ENCODE measurements at regions not wholly inside any gene's neighbourhood (a gene's known extent, or its start where the extent isn't known, plus 50 kb on each side); places are given as distances from the start of the nearest gene placed in this dataset.
A peak's percentile ranks its signal among the peaks of the same experiment; 100 is the strongest.

GRCh38 chr3:153252963-153253362 lies 90.9 kb downstream of the RAP2B start:
- Histone ChIP-seq H3K9me3 (no peaks in the 10 kb centered on the region), H3K36me3 (no peaks in the 10 kb centered on the region), H3K4me1 (peaks cover 0 to 10% (median 1%) of the 10 kb centered on the region in 4 donors), H3K27me3 (no peaks in the 10 kb centered on the region), H3K4me3 (no peak overlapping the region), H3K27ac (no peak overlapping the region)
- DNase-seq: no peak
- TF ChIP-seq CTCF (IDR thresholded peaks at IDR 0.05) (no peak), POLR2A (IDR thresholded peaks at IDR 0.05) (no peak)
- intact Hi-C loops (cut with DNase I): no loop called here
- no peak for ATAC-seq
- WGBS (ENCODE audit: insufficient coverage, low coverage, low lambda C conversion rate, missing lambda C conversion rate): 80% methylated on average over 3 of the region's 3 CpGs

GRCh38 chr3:153254361-153254760 lies 92.3 kb downstream of the RAP2B start:
- TF ChIP-seq CTCF (IDR thresholded peaks at IDR 0.05): no peak
- no peak for TF ChIP-seq POLR2A (IDR thresholded peaks at IDR 0.05)
- no peak overlapping the region for H3K4me3 ChIP-seq

GRCh38 chr3:153257673-153258351 lies 95.8 kb downstream of the RAP2B start:
- TF ChIP-seq CTCF (IDR thresholded peaks at IDR 0.05) (no peak), POLR2A (IDR thresholded peaks at IDR 0.05) (no peak)
- intact Hi-C loops (cut with DNase I): no loop called here
- Histone ChIP-seq H3K9me3 (no peaks in the 10 kb centered on the region), H3K27ac (peak overlapping the region in 1 of 3 donors; percentile 16), H3K36me3 (no peaks in the 10 kb centered on the region), H3K4me1 (peaks cover 0 to 34% (median 3%) of the 10 kb centered on the region in 4 donors), H3K27me3 (no peaks in the 10 kb centered on the region), H3K4me3 (no peak overlapping the region)
- 53% methylated on average over 2 of the region's 2 CpGs for WGBS (ENCODE audit: insufficient coverage, low coverage, low lambda C conversion rate, missing lambda C conversion rate)
- DNase-seq (no peak), ATAC-seq (peak; percentile 56 to 88 (median 88))

More at GRCh38 chr3:153254361-153254760, 92.3 kb downstream of the RAP2B start:
- peaks cover 0 to 15% (median 3%) of the 10 kb centered on the region in 4 donors for H3K4me1 ChIP-seq
- ATAC-seq (no peak), DNase-seq (no peak)
- H3K27me3 ChIP-seq: no peaks in the 10 kb centered on the region
- no peak overlapping the region for H3K27ac ChIP-seq
- H3K9me3 ChIP-seq: no peaks in the 10 kb centered on the region
- intact Hi-C loops (cut with DNase I): no loop called here
- 93% methylated on average over 5 of the region's 5 CpGs for WGBS (ENCODE audit: insufficient coverage, low coverage, low lambda C conversion rate, missing lambda C conversion rate)
- no peaks in the 10 kb centered on the region for H3K36me3 ChIP-seq

- Histone ChIP-seq H3K27ac (no peak overlapping the region), H3K4me3 (no peak overlapping the region), H3K4me1 (peaks cover 0 to 34% (median 3%) of the 10 kb centered on the region in 4 donors), H3K27me3 (no peaks in the 10 kb centered on the region), H3K9me3 (no peaks in the 10 kb centered on the region), H3K36me3 (no peaks in the 10 kb centered on the region)
- DNase-seq (no peak), ATAC-seq (no peak)
- WGBS (ENCODE audit: insufficient coverage, low coverage, low lambda C conversion rate, missing lambda C conversion rate): 93% methylated on average over 3 of the region's 3 CpGs
- intact Hi-C loops (cut with DNase I): no loop called here
- TF ChIP-seq CTCF (IDR thresholded peaks at IDR 0.05): no peak
- TF ChIP-seq POLR2A (IDR thresholded peaks at IDR 0.05): no peak
Observed at GRCh38 chr3:153259956-153260355, 97.9 kb downstream of the RAP2B start.
